GM04504 (cell line): ENCODE measurements at regions not wholly inside any gene's neighbourhood (a gene's known extent, or its start where the extent isn't known, plus 50 kb on each side); places are given as distances from the start of the nearest gene placed in this dataset.
"Not testable (repeated sequence)": the region's sequence is repeated elsewhere in the genome, so short reads cannot be mapped to it uniquely, and the experiment has no call there.

Experiments
- DNase-seq: peaks from one replicate; pipeline ENCODE4 v3.0.0-alpha.2; 2012; ENCODE audit warnings: low read depth

GRCh38 chr20:26216025-26216424 lies 519.4 kb upstream of the ZNF337 start:
- DNase-seq = no peak

GRCh38 chr20:26214991-26215390 lies 518.3 kb upstream of the ZNF337 start:
- no peak for DNase-seq

- no peak for DNase-seq
Measured at GRCh38 chr20:26209171-26209941, 512.7 kb upstream of the ZNF337 start.

GRCh38 chr20:26208296-26209091 lies 511.8 kb upstream of the ZNF337 start:
- no peak for DNase-seq

- not testable (repeated sequence) for DNase-seq
Measured at GRCh38 chr20:26207967-26208295, 511.3 kb upstream of the ZNF337 start.

GRCh38 chr20:26207237-26207966 lies 510.7 kb upstream of the ZNF337 start:
- no peak for DNase-seq

DNA sequence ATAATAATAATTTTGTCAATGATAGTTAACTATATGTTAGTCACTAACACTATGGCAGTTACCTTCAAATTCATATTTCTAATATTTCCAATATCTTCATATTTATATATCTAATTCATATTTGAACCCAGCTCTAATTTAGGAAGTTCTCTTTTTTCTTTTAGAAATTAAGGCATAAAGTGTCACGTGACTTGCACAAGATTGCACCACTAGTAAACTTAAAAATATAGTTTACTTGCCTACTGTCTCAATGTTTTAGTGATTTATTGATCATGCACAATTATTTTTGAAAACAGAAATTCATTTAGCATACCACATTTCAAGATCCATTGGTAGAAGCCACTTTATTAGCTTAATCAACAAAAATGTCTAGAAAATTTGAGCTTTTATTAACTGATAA lies 508.7 kb upstream of the ZNF337 start:
- no peak for DNase-seq

GRCh38 chr20:26201026-26201425 lies 504.4 kb upstream of the ZNF337 start:
- DNase-seq = not testable (repeated sequence)

- not testable (repeated sequence) for DNase-seq
Measured at GRCh38 chr20:26187329-26187728, 490.7 kb upstream of the ZNF337 start.

GRCh38 chr20:26183720-26184119 lies 487.1 kb upstream of the ZNF337 start:
- DNase-seq = not testable (repeated sequence)

DNA sequence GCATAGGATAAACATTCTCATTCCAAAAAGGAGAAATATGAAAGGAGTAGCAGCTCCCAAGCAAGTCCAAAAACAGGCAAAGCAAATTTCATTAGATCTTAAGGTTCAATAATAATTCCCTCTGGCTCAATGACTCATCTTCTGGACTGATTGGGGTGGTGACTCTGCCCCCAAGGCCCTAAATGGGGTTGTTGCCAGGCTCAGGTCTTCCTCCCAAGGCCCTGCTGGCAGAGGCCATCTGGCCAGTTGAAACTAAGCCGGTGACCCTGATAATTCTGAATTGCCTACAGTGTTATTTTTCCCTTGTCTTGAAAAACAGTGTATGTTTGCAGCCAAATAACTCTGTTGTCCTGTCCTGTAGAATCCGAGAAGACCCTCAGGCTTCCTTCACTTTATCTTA lies 484.7 kb upstream of the ZNF337 start:
- DNase-seq = not testable (repeated sequence)

GRCh38 chr20:26171875-26172274 lies 475.2 kb upstream of the ZNF337 start:
- DNase-seq = not testable (repeated sequence)

GRCh38 chr20:26169506-26169905 lies 472.9 kb upstream of the ZNF337 start:
- peak; percentile 55 for DNase-seq

- DNase-seq = peak; percentile 17
Measured at GRCh38 chr20:26167499-26167898, 470.8 kb upstream of the ZNF337 start.

- peak; percentile 63 for DNase-seq
Measured at GRCh38 chr20:26163890-26164289, 467.2 kb upstream of the ZNF337 start.

DNA sequence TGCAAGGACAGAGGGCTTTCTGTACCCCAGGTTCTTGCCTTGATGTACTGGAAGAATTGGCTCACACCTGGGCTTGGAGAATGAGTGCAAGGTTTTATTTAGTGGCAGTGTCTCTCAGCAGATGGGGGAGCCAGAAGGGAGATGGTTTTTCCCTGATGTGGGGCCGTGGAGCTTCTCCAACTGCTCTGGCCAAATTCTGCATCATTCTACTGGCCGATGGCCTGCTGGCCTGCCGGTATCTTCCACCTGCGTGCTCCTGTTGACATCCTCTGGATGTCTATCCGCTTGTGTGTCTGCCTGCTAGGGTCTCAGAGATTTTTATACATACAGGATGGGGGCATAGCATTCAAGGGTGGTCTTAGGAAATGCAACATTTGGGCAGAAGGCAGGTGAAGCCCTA lies 466.5 kb upstream of the ZNF337 start:
- not testable (repeated sequence) for DNase-seq

- not testable (repeated sequence) for DNase-seq
Measured at GRCh38 chr20:26161741-26162140, 465.1 kb upstream of the ZNF337 start.

GRCh38 chr20:26160916-26161315 lies 464.3 kb upstream of the ZNF337 start:
- not testable (repeated sequence) for DNase-seq

GRCh38 chr20:26154224-26154623 lies 457.6 kb upstream of the ZNF337 start:
- no peak for DNase-seq

- no peak for DNase-seq
Measured at GRCh38 chr20:26135325-26136110, 438.9 kb upstream of the ZNF337 start.

DNA sequence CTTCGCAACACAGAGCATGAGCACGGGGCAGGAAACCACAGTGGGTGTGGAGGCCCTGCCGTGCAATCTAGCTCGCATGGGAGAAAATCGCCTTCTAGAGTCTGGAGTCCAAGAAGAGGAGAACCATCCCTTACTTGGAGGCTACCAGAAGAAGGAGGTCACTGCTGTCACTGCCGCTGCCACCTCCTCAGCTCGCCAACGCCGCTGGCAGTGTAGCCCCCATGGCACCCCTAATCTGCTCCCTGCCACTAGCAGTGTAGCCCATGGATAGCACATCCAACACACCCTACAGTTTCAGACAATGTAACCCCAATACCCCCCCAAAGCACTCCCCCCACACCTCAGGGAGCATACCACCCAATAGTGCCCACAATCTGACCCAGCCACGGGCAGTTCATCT lies 438.0 kb upstream of the ZNF337 start:
- DNase-seq = no peak

DNA sequence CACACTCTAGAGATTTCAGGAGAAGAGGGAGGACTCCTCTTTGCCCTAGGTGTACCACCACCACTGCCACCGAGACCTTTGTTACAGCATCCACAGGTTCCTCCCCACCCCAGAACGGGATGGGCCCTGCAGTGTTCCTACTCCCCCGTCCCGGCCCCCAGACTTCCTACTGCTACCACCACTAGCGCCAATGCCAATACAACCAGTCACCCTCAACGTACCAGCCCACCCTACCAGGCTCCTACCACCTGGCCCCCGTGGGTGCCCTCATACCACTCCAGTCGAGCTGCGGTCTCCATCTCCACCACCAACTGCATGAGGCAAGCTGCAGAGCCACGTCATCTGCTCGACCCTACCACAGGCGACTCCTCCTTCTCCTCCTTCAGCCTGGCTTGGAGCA lies 437.1 kb upstream of the ZNF337 start:
- DNase-seq = not testable (repeated sequence)
